BLaER1 (cell line): ENCODE measurements at regions not wholly inside any gene's neighbourhood (a gene's known extent, or its start where the extent isn't known, plus 50 kb on each side); places are given as distances from the start of the nearest gene placed in this dataset.

Experiments
- H3K27ac ChIP-seq: shearing (Covaris generic); formaldehyde crosslinking; 2 replicates; pipeline ENCODE4 v1.8.1; 2022
- H3K27me3 ChIP-seq: shearing (Covaris generic); formaldehyde crosslinking; 2 replicates; pipeline ENCODE4 v1.8.1; 2022
- H3K36me3 ChIP-seq: shearing (Covaris generic); formaldehyde crosslinking; 2 replicates; pipeline ENCODE4 v1.8.1; 2022
- H3K4me1 ChIP-seq: shearing (Covaris generic); formaldehyde crosslinking; 2 replicates; pipeline ENCODE4 v1.8.1; 2022
- H3K4me2 ChIP-seq: shearing (Covaris generic); formaldehyde crosslinking; 2 replicates; pipeline ENCODE4 v1.8.1; 2022
- H3K4me3 ChIP-seq: shearing (Covaris generic); formaldehyde crosslinking; 2 replicates; pipeline ENCODE4 v1.8.1; 2022
- H3K9ac ChIP-seq: shearing (Covaris generic); formaldehyde crosslinking; 2 replicates; pipeline ENCODE4 v1.8.1; 2022
- H3K9me3 ChIP-seq: shearing (Covaris generic); formaldehyde crosslinking; 2 replicates; pipeline ENCODE4 v1.8.1; 2022
- H4K20me1 ChIP-seq: shearing (Covaris generic); formaldehyde crosslinking; 2 replicates; pipeline ENCODE4 v1.8.1; 2022
- Cebpa-rat ChIP-seq: shearing (Covaris generic); IDR thresholded peaks from 2 replicates; pipeline ENCODE4 v1.8.1; 2022

- Histone ChIP-seq H3K27me3 (no peaks in the 10 kb centered on the region), H3K9me3 (no peaks in the 10 kb centered on the region), H3K4me3 (no peak overlapping the region), H3K4me1 (no peaks in the 10 kb centered on the region), H3K4me2 (no peak overlapping the region), H3K36me3 (no peaks in the 10 kb centered on the region), H4K20me1 (no peaks in the 10 kb centered on the region), H3K27ac (no peak overlapping the region), H3K9ac (no peak overlapping the region)
- no peak for TF ChIP-seq Cebpa-rat
These were observed 1174.7 kb downstream of the ZPLD1 start for GRCh38 chr3:103609472-103609871.

GRCh38 chr3:103613397-103614156 lies 1178.8 kb downstream of the ZPLD1 start:
- Histone ChIP-seq H3K4me2 (no peak overlapping the region), H3K36me3 (no peaks in the 10 kb centered on the region), H4K20me1 (no peaks in the 10 kb centered on the region), H3K4me1 (no peaks in the 10 kb centered on the region), H3K27me3 (no peaks in the 10 kb centered on the region), H3K9me3 (peaks cover 1% of the 10 kb centered on the region; the same call in 1 of the 2 replicates), H3K27ac (no peak overlapping the region), H3K4me3 (no peak overlapping the region), H3K9ac (no peak overlapping the region)
- TF ChIP-seq Cebpa-rat = no peak

- Histone ChIP-seq H3K9me3 (peaks cover 10% of the 10 kb centered on the region), H4K20me1 (no peaks in the 10 kb centered on the region), H3K4me2 (no peak overlapping the region), H3K9ac (no peak overlapping the region), H3K27ac (no peak overlapping the region), H3K36me3 (no peaks in the 10 kb centered on the region), H3K27me3 (no peaks in the 10 kb centered on the region), H3K4me3 (no peak overlapping the region), H3K4me1 (no peaks in the 10 kb centered on the region)
- no peak for TF ChIP-seq Cebpa-rat
These were observed 1179.9 kb downstream of the ZPLD1 start for GRCh38 chr3:103614719-103615118.

GRCh38 chr3:103617961-103618360 lies 1183.1 kb downstream of the ZPLD1 start:
- Histone ChIP-seq H4K20me1 (no peaks in the 10 kb centered on the region), H3K27me3 (no peaks in the 10 kb centered on the region), H3K4me3 (no peak overlapping the region), H3K36me3 (no peaks in the 10 kb centered on the region), H3K27ac (no peak overlapping the region), H3K4me2 (no peak overlapping the region), H3K4me1 (no peaks in the 10 kb centered on the region), H3K9me3 (peaks cover 10% of the 10 kb centered on the region), H3K9ac (no peak overlapping the region)
- TF ChIP-seq Cebpa-rat = no peak

- Histone ChIP-seq H3K27ac (no peak overlapping the region), H3K27me3 (no peaks in the 10 kb centered on the region), H3K9ac (no peak overlapping the region), H4K20me1 (no peaks in the 10 kb centered on the region), H3K4me3 (no peak overlapping the region), H3K4me1 (no peaks in the 10 kb centered on the region), H3K36me3 (no peaks in the 10 kb centered on the region), H3K4me2 (no peak overlapping the region), H3K9me3 (peaks cover 2% of the 10 kb centered on the region)
- TF ChIP-seq Cebpa-rat = no peak
These were observed 1189.5 kb downstream of the ZPLD1 start for GRCh38 chr3:103624271-103624670.

GRCh38 chr3:103629391-103629790 lies 1194.6 kb downstream of the ZPLD1 start:
- Histone ChIP-seq H3K36me3 (no peaks in the 10 kb centered on the region), H3K9me3 (peaks cover 19% of the 10 kb centered on the region), H3K27me3 (no peaks in the 10 kb centered on the region), H4K20me1 (no peaks in the 10 kb centered on the region), H3K4me2 (no peak overlapping the region), H3K4me1 (no peaks in the 10 kb centered on the region), H3K27ac (no peak overlapping the region), H3K4me3 (no peak overlapping the region), H3K9ac (no peak overlapping the region)
- TF ChIP-seq Cebpa-rat = no peak

GRCh38 chr3:103644450-103644849 lies 1209.6 kb downstream of the ZPLD1 start:
- no peak overlapping the region for H3K4me2 ChIP-seq
- no peaks in the 10 kb centered on the region for H3K9me3 ChIP-seq

GRCh38 chr3:103653996-103654395 lies 1219.2 kb downstream of the ZPLD1 start:
- no peak overlapping the region for H3K27ac ChIP-seq
- H3K4me1 ChIP-seq = peaks cover 8% of the 10 kb centered on the region
- H3K9me3 ChIP-seq = no peaks in the 10 kb centered on the region
- no peaks in the 10 kb centered on the region for H3K36me3 ChIP-seq
- no peak for TF ChIP-seq Cebpa-rat
- H4K20me1 ChIP-seq = no peaks in the 10 kb centered on the region
- no peak overlapping the region for H3K9ac ChIP-seq
- no peaks in the 10 kb centered on the region for H3K27me3 ChIP-seq
- no peak overlapping the region for H3K4me2 ChIP-seq
- no peak overlapping the region for H3K4me3 ChIP-seq

More at GRCh38 chr3:103644450-103644849, 1209.6 kb downstream of the ZPLD1 start:
- TF ChIP-seq Cebpa-rat = no peak
- Histone ChIP-seq H3K27ac (no peak overlapping the region), H3K9ac (no peak overlapping the region), H3K36me3 (no peaks in the 10 kb centered on the region), H4K20me1 (no peaks in the 10 kb centered on the region), H3K27me3 (no peaks in the 10 kb centered on the region), H3K4me3 (no peak overlapping the region), H3K4me1 (no peaks in the 10 kb centered on the region)

- Histone ChIP-seq H3K27me3 (no peaks in the 10 kb centered on the region), H3K9ac (no peak overlapping the region), H3K4me3 (no peak overlapping the region), H3K27ac (no peak overlapping the region), H4K20me1 (no peaks in the 10 kb centered on the region), H3K4me2 (no peak overlapping the region), H3K9me3 (no peaks in the 10 kb centered on the region), H3K36me3 (no peaks in the 10 kb centered on the region), H3K4me1 (peaks cover 9% of the 10 kb centered on the region)
- no peak for TF ChIP-seq Cebpa-rat
These were observed 1222.9 kb downstream of the ZPLD1 start for GRCh38 chr3:103657756-103658155.

GRCh38 chr3:103660810-103661209 lies 1226.0 kb downstream of the ZPLD1 start:
- no peaks in the 10 kb centered on the region for H3K9me3 ChIP-seq
- H3K27ac ChIP-seq = no peak overlapping the region
- H3K9ac ChIP-seq = no peak overlapping the region
- H3K4me1 ChIP-seq = peaks cover 9% of the 10 kb centered on the region
- H3K36me3 ChIP-seq = no peaks in the 10 kb centered on the region
- no peaks in the 10 kb centered on the region for H4K20me1 ChIP-seq
- no peak overlapping the region for H3K4me2 ChIP-seq
- no peak overlapping the region for H3K4me3 ChIP-seq
- TF ChIP-seq Cebpa-rat = no peak
- H3K27me3 ChIP-seq = no peaks in the 10 kb centered on the region
